ENCODE measurements at regions not wholly inside any gene's neighbourhood (a gene's known extent, or its start where the extent isn't known, plus 50 kb on each side); places are given as distances from the start of the nearest gene placed in this dataset.
A peak's percentile ranks its signal among the peaks of the same experiment; 100 is the strongest.

- Histone ChIP-seq H3K9me3 (ENCODE audit: control insufficient read depth, insufficient read depth, low read depth, low read length) (no peaks in the 10 kb centered on the region), H3K36me3 (ENCODE audit: control insufficient read depth in 2 of 2, insufficient read depth in 1 of 2, low read length in 2 of 2) (no peaks in the 10 kb centered on the region), H3K4me1 (ENCODE audit: control insufficient read depth, insufficient read depth, low read length) (no peaks in the 10 kb centered on the region), H3K4me3 (ENCODE audit: low read depth, low read length) (no peak overlapping the region), H3K27ac (ENCODE audit: extremely low read depth, low read depth, low read length) (no peak overlapping the region)
- ChIA-PET POLR2A (no interaction called here), CTCF (no interaction called here)
- TF ChIP-seq ZBTB44 (tag by site-specific recombination; IDR thresholded peaks at IDR 0.05): 0 out of 2 replicates have a peak, but pooled peaks have one; percentile 22
- 0 out of 2 replicates have a peak, but pooled peaks have one; percentile 22 for TF ChIP-seq SCRT1 (tag by site-specific recombination; IDR thresholded peaks at IDR 0.05; ENCODE audit: borderline replicate concordance)
- peak; percentile 60 for TF ChIP-seq FEZF1 (tag by site-specific recombination; IDR thresholded peaks at IDR 0.05)
- TF ChIP-seq ZIC2 (tag by site-specific recombination; IDR thresholded peaks at IDR 0.05): peak; percentile 23; the same call in 1 of the 2 replicates
- TF ChIP-seq ZNF701 (tag by site-specific recombination; IDR thresholded peaks at IDR 0.05): no peak
- TF ChIP-seq ZFP69B (tag by site-specific recombination; IDR thresholded peaks at IDR 0.05): no peak
- 0 out of 2 replicates have a peak, but pooled peaks have one; percentile 44 for TF ChIP-seq PRDM6 (tag by site-specific recombination; IDR thresholded peaks at IDR 0.05)
- TF ChIP-seq WT1 (tag by site-specific recombination; IDR thresholded peaks at IDR 0.05): 0 out of 2 replicates have a peak, but pooled peaks have one; percentile 21
- no peak for TF ChIP-seq ZBTB20 (tag by site-specific recombination; IDR thresholded peaks at IDR 0.05)
- peak; percentile 72 for TF ChIP-seq ZNF843 (tag by site-specific recombination; IDR thresholded peaks at IDR 0.05)
- peak; percentile 96 for TF ChIP-seq PRDM4 (tag by site-specific recombination; IDR thresholded peaks at IDR 0.05)
Measured at GRCh38 chr2:139369423-139370409, 589.5 kb upstream of the NXPH2 start.

- Histone ChIP-seq H3K4me1 (ENCODE audit: control insufficient read depth, insufficient read depth, low read length) (no peaks in the 10 kb centered on the region; the same call in 1 of the 2 replicates), H3K4me3 (ENCODE audit: low read depth, low read length) (no peak overlapping the region), H3K27ac (ENCODE audit: extremely low read depth, low read depth, low read length) (no peak overlapping the region), H3K36me3 (ENCODE audit: control insufficient read depth in 2 of 2, insufficient read depth in 1 of 2, low read length in 2 of 2) (no peaks in the 10 kb centered on the region), H3K9me3 (ENCODE audit: control insufficient read depth, insufficient read depth, low read depth, low read length) (no peaks in the 10 kb centered on the region)
- CTCF ChIA-PET: no interaction called here
- POLR2A ChIA-PET: no interaction called here
- no peak for TF ChIP-seq PBX3 (CRISPR knock-in tag; IDR thresholded peaks at IDR 0.05)
- TF ChIP-seq ZBTB48 (tag by site-specific recombination; IDR thresholded peaks at IDR 0.05): no peak
Measured at GRCh38 chr2:139367416-139367815, 587.2 kb upstream of the NXPH2 start.
